ENCODE measurements at regions not wholly inside any gene's neighbourhood (a gene's known extent, or its start where the extent isn't known, plus 50 kb on each side); places are given as distances from the start of the nearest gene placed in this dataset.

GRCh38 chr21:29481081-29481480, 182.4 kb downstream of the BACH1 start:
- Histone ChIP-seq H4K8ac (ENCODE audit: extremely low read depth, insufficient read depth, low read length) (no peak overlapping the region), H3K4me2 (ENCODE audit: insufficient read depth in 1 of 2, low read depth in 2 of 2, low read length in 2 of 2) (no peak overlapping the region), H3K27ac (ENCODE audit: low read depth, low read length) (no peak overlapping the region), H3K79me1 (ENCODE audit: low read depth, low read length) (no peaks in the 10 kb centered on the region; the same call in 1 of the 2 replicates), H3K23ac (ENCODE audit: insufficient read length) (no peak overlapping the region), H4K91ac (replicated peaks; ENCODE audit: insufficient read length, low read length) (no peak overlapping the region), H3K56ac (replicated peaks; ENCODE audit: insufficient read length, low read depth, low read length) (no peak overlapping the region), H3K14ac (ENCODE audit: insufficient read length) (no peak overlapping the region), H2BK15ac (ENCODE audit: low read length) (no peak overlapping the region), H3K4me1 (replicated peaks in 1 of 4; ENCODE audit: control insufficient read depth in 3 of 4, insufficient read depth in 4 of 4, low read length in 3 of 4) (0 out of 7 replicates have a peak, but pooled peaks cover 0 to 3% (median 0%) of the 10 kb centered on the region in 4 experiments), H3K79me2 (ENCODE audit: control insufficient read depth in 1 of 2, insufficient read depth in 2 of 2, low read length in 2 of 2) (no peaks in the 10 kb centered on the region), H3K4ac (replicated peaks; ENCODE audit: insufficient read length, low read depth, low read length) (no peak overlapping the region), H2AFZ (ENCODE audit: low read length) (no peak overlapping the region), H3K23me2 (ENCODE audit: low read depth, low read length) (no peaks in the 10 kb centered on the region), H4K20me1 (replicated peaks in 1 of 2; ENCODE audit: control insufficient read depth in 1 of 2, insufficient read depth in 2 of 2, low read length in 2 of 2) (no peaks in the 10 kb centered on the region), H3K4me3 (ENCODE audit: extremely low read depth in 1 of 4, insufficient read depth in 2 of 4, low read depth in 3 of 4, low read length in 4 of 4) (no peak overlapping the region), H3K27me3 (replicated peaks in 1 of 4; ENCODE audit: control insufficient read depth in 3 of 4, extremely low read depth in 1 of 4, insufficient read depth in 3 of 4, low read length in 3 of 4) (no peaks in the 10 kb centered on the region), H2AK5ac (ENCODE audit: low read depth, low read length) (no peak overlapping the region), H3K36me3 (ENCODE audit: control insufficient read depth in 2 of 4, insufficient read depth in 4 of 4, low read length in 3 of 4) (no peaks in the 10 kb centered on the region), H4K5ac (ENCODE audit: insufficient read length, low read depth, low read length) (no peak overlapping the region), H2BK5ac (ENCODE audit: low read depth, low read length) (no peak overlapping the region), H3K18ac (ENCODE audit: extremely low read depth, low read length) (no peak overlapping the region), H3K9ac (replicated peaks in 1 of 4; ENCODE audit: extremely low read depth in 1 of 4, low read depth in 3 of 4, low read length in 3 of 4) (no peak overlapping the region), H2BK12ac (ENCODE audit: low read depth, low read length) (no peak overlapping the region), H2BK120ac (replicated peaks; ENCODE audit: low read depth, low read length) (no peak overlapping the region), H2BK20ac (ENCODE audit: low read length) (no peak overlapping the region), H3K9me3 (ENCODE audit: insufficient read depth in 2 of 2, low read depth in 1 of 2, low read length in 1 of 2) (no peaks in the 10 kb centered on the region)
- TF ChIP-seq SIX5 (IDR thresholded peaks at IDR 0.05; ENCODE audit: low read depth, low read length) (no peak), HDAC2 (IDR thresholded peaks at IDR 0.05; ENCODE audit: borderline replicate concordance in 1 of 2, low read depth in 2 of 2, low read length in 2 of 2) (no peak), SP4 (IDR thresholded peaks at IDR 0.05; ENCODE audit: low read length) (no peak), ATF2 (IDR thresholded peaks at IDR 0.05; ENCODE audit: low read length) (no peak), POU5F1 (IDR thresholded peaks at IDR 0.05; ENCODE audit: low read depth, low read length) (no peak), ZNF274 (IDR thresholded peaks at IDR 0.05; ENCODE audit: borderline replicate concordance, extremely low read depth, low read length) (no peak), KDM5A (IDR thresholded peaks at IDR 0.05; ENCODE audit: low read length) (no peak), YY1 (IDR thresholded peaks at IDR 0.05; ENCODE audit: low read depth, low read length) (no peak), RNF2 (IDR thresholded peaks at IDR 0.05; ENCODE audit: borderline replicate concordance, low read depth, low read length, missing control alignments, poor library complexity, severe bottlenecking) (no peak)
- TF ChIP-seq, protein P1, sequence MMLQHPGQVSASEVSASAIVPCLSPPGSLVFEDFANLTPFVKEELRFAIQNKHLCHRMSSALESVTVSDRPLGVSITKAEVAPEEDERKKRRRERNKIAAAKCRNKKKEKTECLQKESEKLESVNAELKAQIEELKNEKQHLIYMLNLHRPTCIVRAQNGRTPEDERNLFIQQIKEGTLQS (IDR thresholded peaks at IDR 0.05; ENCODE audit: insufficient read depth, low read depth, low read length), result no peak
- DNase-seq (ENCODE audit: low read depth in 1 of 2, low spot score in 2 of 2) (no peak), FAIRE-seq (no peak)
- WGBS, 2 experiments (ENCODE audit: extremely low coverage in 1 of 2, insufficient coverage in 1 of 2, insufficient read length in 1 of 2, insufficient replicate concordance in 2 of 2, low coverage in 1 of 2, low lambda C conversion rate in 2 of 2, missing lambda C conversion rate in 1 of 2), result 92% methylated on average over 5 of the region's 5 CpGs; no CpG with 5 or more reads in 1 of the 2 experiments
- ChIA-PET CTCF (ENCODE audit: partially characterized antibody) (no interaction called here), POLR2A (ENCODE audit: partially characterized antibody) (no interaction called here)

All from H1 (cell line).